ENCODE measurements at regions not wholly inside any gene's neighbourhood (a gene's known extent, or its start where the extent isn't known, plus 50 kb on each side); places are given as distances from the start of the nearest gene placed in this dataset.

DNA sequence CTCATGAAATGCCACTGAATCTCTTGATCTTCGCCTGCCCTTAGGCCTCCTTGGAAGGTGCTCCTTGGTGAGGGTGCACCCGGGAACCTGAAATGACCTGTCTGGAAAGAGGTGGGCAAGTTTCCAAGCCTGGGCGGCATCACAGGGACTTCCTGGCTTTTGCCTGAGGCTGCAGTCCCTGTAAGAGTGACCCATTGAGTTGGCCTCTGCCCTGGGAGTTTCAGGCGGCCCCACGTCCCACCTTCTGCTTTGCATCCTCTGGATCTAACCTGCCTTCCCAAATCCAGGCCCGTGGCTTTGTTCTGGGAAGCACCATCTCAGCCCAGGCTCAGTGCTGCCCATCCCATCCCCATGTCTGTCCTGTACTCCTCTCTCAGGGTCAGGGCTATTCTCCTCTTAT, 356.4 kb downstream of the RPS24 start:
- WGBS, 2 donors = 88 to 92% methylated on average over 6 of the region's 6 CpGs
- Histone ChIP-seq H3K9ac (ENCODE audit: insufficient read depth in 1 of 2, low read length in 2 of 2) (no peak overlapping the region), H3K4me3 (no peak overlapping the region), H3K4me1 (ENCODE audit: control insufficient read depth in 5 of 5, insufficient read depth in 5 of 5, low read length in 5 of 5) (peaks cover 0 to 16% (median 7%) of the 10 kb centered on the region in 5 donors), H3K36me3 (ENCODE audit: control insufficient read depth in 4 of 4, insufficient read depth in 4 of 4, low read length in 4 of 4) (no peaks in the 10 kb centered on the region), H3K27me3 (ENCODE audit: control insufficient read depth in 3 of 3, insufficient read depth in 3 of 3, low read length in 2 of 3) (no peaks in the 10 kb centered on the region), H3K9me3 (ENCODE audit: control insufficient read depth in 4 of 4, insufficient read depth in 3 of 4, low read length in 3 of 4) (no peaks in the 10 kb centered on the region), H3K27ac (ENCODE audit: low read depth in 1 of 2, low read length in 1 of 2) (no peak overlapping the region)
- TF ChIP-seq, protein P1, sequence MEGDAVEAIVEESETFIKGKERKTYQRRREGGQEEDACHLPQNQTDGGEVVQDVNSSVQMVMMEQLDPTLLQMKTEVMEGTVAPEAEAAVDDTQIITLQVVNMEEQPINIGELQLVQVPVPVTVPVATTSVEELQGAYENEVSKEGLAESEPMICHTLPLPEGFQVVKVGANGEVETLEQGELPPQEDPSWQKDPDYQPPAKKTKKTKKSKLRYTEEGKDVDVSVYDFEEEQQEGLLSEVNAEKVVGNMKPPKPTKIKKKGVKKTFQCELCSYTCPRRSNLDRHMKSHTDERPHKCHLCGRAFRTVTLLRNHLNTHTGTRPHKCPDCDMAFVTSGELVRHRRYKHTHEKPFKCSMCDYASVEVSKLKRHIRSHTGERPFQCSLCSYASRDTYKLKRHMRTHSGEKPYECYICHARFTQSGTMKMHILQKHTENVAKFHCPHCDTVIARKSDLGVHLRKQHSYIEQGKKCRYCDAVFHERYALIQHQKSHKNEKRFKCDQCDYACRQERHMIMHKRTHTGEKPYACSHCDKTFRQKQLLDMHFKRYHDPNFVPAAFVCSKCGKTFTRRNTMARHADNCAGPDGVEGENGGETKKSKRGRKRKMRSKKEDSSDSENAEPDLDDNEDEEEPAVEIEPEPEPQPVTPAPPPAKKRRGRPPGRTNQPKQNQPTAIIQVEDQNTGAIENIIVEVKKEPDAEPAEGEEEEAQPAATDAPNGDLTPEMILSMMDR (IDR thresholded peaks at IDR 0.05; ENCODE audit: control extremely low read depth, extremely low read depth) = no peak
- DNase-seq (no peak), ATAC-seq (ENCODE audit: insufficient read depth, low FRiP score) (no peak)

DNA sequence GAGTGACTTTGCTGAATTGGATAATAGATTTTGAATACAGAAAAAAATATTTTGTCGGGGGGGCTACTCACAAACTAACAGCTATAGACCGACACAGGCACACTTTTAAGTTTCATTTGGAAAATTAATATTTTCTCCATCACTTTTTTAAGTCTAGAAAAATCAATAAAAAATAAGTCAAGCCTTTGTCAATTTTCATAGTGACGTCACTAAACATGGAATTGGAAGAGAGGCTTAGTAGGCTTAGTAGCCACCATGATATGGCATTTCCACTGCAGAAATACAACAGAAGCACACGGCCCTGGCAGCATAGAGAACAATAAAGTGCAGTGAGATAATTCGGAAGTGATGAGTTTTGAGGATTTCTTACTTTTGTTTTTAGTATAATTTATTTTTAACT, 357.2 kb downstream of the RPS24 start:
- Histone ChIP-seq H3K9me3 (ENCODE audit: control insufficient read depth in 4 of 4, insufficient read depth in 3 of 4, low read length in 3 of 4) (no peaks in the 10 kb centered on the region), H3K4me1 (ENCODE audit: control insufficient read depth in 5 of 5, insufficient read depth in 5 of 5, low read length in 5 of 5) (peaks cover 0 to 16% (median 7%) of the 10 kb centered on the region in 5 donors), H3K4me3 (no peak overlapping the region), H3K27ac (ENCODE audit: low read depth in 1 of 2, low read length in 1 of 2) (no peak overlapping the region), H3K27me3 (ENCODE audit: control insufficient read depth in 3 of 3, insufficient read depth in 3 of 3, low read length in 2 of 3) (no peaks in the 10 kb centered on the region), H3K9ac (ENCODE audit: insufficient read depth in 1 of 2, low read length in 2 of 2) (no peak overlapping the region), H3K36me3 (ENCODE audit: control insufficient read depth in 4 of 4, insufficient read depth in 4 of 4, low read length in 4 of 4) (no peaks in the 10 kb centered on the region)
- 90 to 92% methylated on average over 5 of the region's 5 CpGs for WGBS, 2 donors
- no peak for ATAC-seq (ENCODE audit: insufficient read depth, low FRiP score)
- DNase-seq = no peak
- TF ChIP-seq, protein P1 (IDR thresholded peaks at IDR 0.05; ENCODE audit: control extremely low read depth, extremely low read depth) = no peak

DNA sequence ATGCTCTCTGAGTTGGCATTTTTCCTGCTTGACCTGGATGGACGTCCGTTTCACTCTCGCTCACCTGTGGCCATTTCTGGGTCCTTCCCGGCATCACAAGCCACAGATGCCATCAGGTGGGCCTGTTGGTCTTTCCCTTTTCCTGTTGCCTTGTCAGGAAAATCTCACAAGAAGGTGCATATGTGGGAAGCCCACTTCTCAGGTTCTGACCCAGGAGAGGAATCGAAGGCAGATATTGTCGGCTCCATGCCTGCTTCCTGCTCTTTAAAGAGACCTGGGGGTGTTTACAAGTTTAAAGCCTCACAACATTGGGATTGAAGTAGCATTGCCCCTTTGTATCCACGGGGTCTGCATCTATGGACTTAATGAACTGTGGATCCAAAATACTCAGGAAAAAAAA, 357.9 kb downstream of the RPS24 start:
- H3K4me3 ChIP-seq = no peak overlapping the region
- no peak for ATAC-seq (ENCODE audit: insufficient read depth, low FRiP score)
- DNase-seq = no peak

More for the DNA sequence above, 357.9 kb downstream of the RPS24 start:
- H3K4me1 ChIP-seq (ENCODE audit: control insufficient read depth in 5 of 5, insufficient read depth in 5 of 5, low read length in 5 of 5) = peaks cover 0 to 16% (median 7%) of the 10 kb centered on the region in 5 donors
- WGBS, 2 donors = 92 to 94% methylated on average over 7 of the region's 7 CpGs
- no peaks in the 10 kb centered on the region for H3K9me3 ChIP-seq (ENCODE audit: control insufficient read depth in 4 of 4, insufficient read depth in 3 of 4, low read length in 3 of 4)
- no peaks in the 10 kb centered on the region for H3K27me3 ChIP-seq (ENCODE audit: control insufficient read depth in 3 of 3, insufficient read depth in 3 of 3, low read length in 2 of 3)
- no peaks in the 10 kb centered on the region for H3K36me3 ChIP-seq (ENCODE audit: control insufficient read depth in 4 of 4, insufficient read depth in 4 of 4, low read length in 4 of 4)
- H3K9ac ChIP-seq (ENCODE audit: insufficient read depth in 1 of 2, low read length in 2 of 2) = no peak overlapping the region
- TF ChIP-seq, protein P1 (IDR thresholded peaks at IDR 0.05; ENCODE audit: control extremely low read depth, extremely low read depth) = no peak
- no peak overlapping the region for H3K27ac ChIP-seq (ENCODE audit: low read depth in 1 of 2, low read length in 1 of 2)

Measured in lung (tissue), 11 donors.